IMR-90 (cell line): ENCODE measurements at regions not wholly inside any gene's neighbourhood (a gene's known extent, or its start where the extent isn't known, plus 50 kb on each side); places are given as distances from the start of the nearest gene placed in this dataset.

Experiments
- ATAC-seq: fragments of 200-7000 bp; cut with Tn5 transposase; 2 replicates; pipeline ENCODE4 v1.9.1; 2020; ENCODE audit warnings: low read depth, mild to moderate bottlenecking, moderate library complexity
- BruUV-seq: library from RNA; stranded (reverse); fragments of 400-500 nt; replicated peaks from 2 replicates; lab custom pipeline; 2021; lab: Mats Ljungman, UMichigan
- CTCF ChIA-PET: fragments of 300-600 bp; formaldehyde crosslinking; extraction: SDS; loops from one replicate; lab custom pipeline; 2021; ENCODE audit warnings: antibody characterized with exemption; lab: Yijun Ruan, JAX
- POLR2A ChIA-PET: fragments of 300-600 bp; sonication (Branson Sonifier 250); formaldehyde crosslinking; loops from one replicate; lab custom pipeline; 2022; ENCODE audit warnings: antibody characterized with exemption; ENCODE audit not compliant: unreplicated experiment; lab: Charles Lee
- DNase-seq: peaks from one replicate; pipeline ENCODE4 v3.0.0; 2013
- H2AFZ ChIP-seq: replicated peaks from 2 replicates; pipeline ENCODE3; 2013; ENCODE audit warnings: low read length, mild to moderate bottlenecking; ENCODE audit not compliant: poor library complexity
- H2AK5ac ChIP-seq: 2 replicates; pipeline ENCODE4 v1.6.1; 2013; ENCODE audit warnings: low read depth, low read length, inconsistent platforms
- H2AK9ac ChIP-seq: replicated peaks from 2 replicates; pipeline ENCODE3; 2013; ENCODE audit warnings: mild to moderate bottlenecking, low read depth, low read length, moderate library complexity; ENCODE audit not compliant: poor library complexity
- H2BK120ac ChIP-seq: 2 replicates; pipeline ENCODE4 v1.6.1; 2013; ENCODE audit warnings: low read depth, low read length, inconsistent platforms
- H2BK15ac ChIP-seq: 3 replicates; pipeline ENCODE4 v1.6.1; 2013; ENCODE audit warnings: low read depth, low read length, inconsistent platforms
- H2BK20ac ChIP-seq: 2 replicates; pipeline ENCODE4 v1.6.1; 2013; ENCODE audit warnings: low read depth, mild to moderate bottlenecking, inconsistent platforms, low read length, moderate library complexity
- H2BK5ac ChIP-seq: 2 replicates; pipeline ENCODE4 v1.6.1; 2013; ENCODE audit warnings: mild to moderate bottlenecking, low read depth, low read length, inconsistent platforms; ENCODE audit not compliant: poor library complexity, severe bottlenecking
- H3K14ac ChIP-seq: replicated peaks from 2 replicates; pipeline ENCODE4 v1.6.1; 2013; ENCODE audit warnings: low read depth, low read length, inconsistent platforms
- H3K18ac ChIP-seq: 2 replicates; pipeline ENCODE4 v1.6.1; 2013; ENCODE audit warnings: low read depth, low read length, control low read depth
- H3K23ac ChIP-seq: 2 replicates; pipeline ENCODE4 v1.6.1; 2013; ENCODE audit warnings: low read depth, low read length, inconsistent platforms
- H3K27ac ChIP-seq: 2 replicates; pipeline ENCODE4 v1.5.1; 2013; ENCODE audit warnings: mild to moderate bottlenecking, control low read depth, low read length; ENCODE audit not compliant: insufficient read depth
- H3K27me3 ChIP-seq: 2 replicates; pipeline ENCODE4 v1.6.1; 2013; ENCODE audit warnings: low read length; ENCODE audit not compliant: control insufficient read depth, insufficient read depth
- H3K36me3 ChIP-seq: 2 replicates; pipeline ENCODE4 v1.6.1; 2013; ENCODE audit warnings: low read length, mixed read lengths; ENCODE audit not compliant: control insufficient read depth, insufficient read depth
- H3K4ac ChIP-seq: 2 replicates; pipeline ENCODE4 v1.6.1; 2013; ENCODE audit warnings: low read depth, low read length, inconsistent platforms
- H3K4me1 ChIP-seq: 2 replicates; pipeline ENCODE4 v1.6.1; 2013; ENCODE audit warnings: low read length, mixed read lengths; ENCODE audit not compliant: control insufficient read depth, insufficient read depth
- H3K4me2 ChIP-seq: 2 replicates; pipeline ENCODE4 v1.6.1; 2013; ENCODE audit warnings: low read depth, mild to moderate bottlenecking, control low read depth, low read length, moderate library complexity
- H3K4me3 ChIP-seq: 2 replicates; pipeline ENCODE4 v1.5.1; 2013; ENCODE audit warnings: low read depth, mild to moderate bottlenecking, control low read depth, low read length, moderate library complexity; ENCODE audit not compliant: insufficient read depth
- H3K56ac ChIP-seq: 2 replicates; pipeline ENCODE4 v1.6.1; 2013; ENCODE audit warnings: low read length, inconsistent platforms; ENCODE audit not compliant: insufficient read depth; ENCODE audit errors: extremely low read depth
- H3K79me1 ChIP-seq, 2 experiments: 2 replicates each; pipeline ENCODE4 v1.6.1; 2013; ENCODE audit warnings: low read length in 2 of 2, inconsistent platforms in 1 of 2, low read depth in 1 of 2
- H3K9ac ChIP-seq: 2 replicates; pipeline ENCODE4 v1.6.1; 2013; ENCODE audit warnings: low read depth, low read length, control low read depth
- H3K9me1 ChIP-seq: 2 replicates; pipeline ENCODE4 v1.6.1; 2013; ENCODE audit warnings: low read length, inconsistent platforms; ENCODE audit not compliant: insufficient read depth
- H3K9me3 ChIP-seq: 2 replicates; pipeline ENCODE4 v1.6.1; 2013; ENCODE audit warnings: low read length; ENCODE audit not compliant: control insufficient read depth, insufficient read depth
- H4K20me1 ChIP-seq: 2 replicates; pipeline ENCODE4 v1.6.1; 2013; ENCODE audit warnings: low read length, inconsistent platforms; ENCODE audit not compliant: insufficient read depth
- H4K5ac ChIP-seq: 2 replicates; pipeline ENCODE4 v1.6.1; 2013; ENCODE audit warnings: mild to moderate bottlenecking, low read depth, low read length, control low read depth
- H4K8ac ChIP-seq, 2 experiments: 2 replicates each; pipeline ENCODE4 v1.6.1; 2013; ENCODE audit warnings: low read depth in 2 of 2, low read length in 2 of 2, control low read depth in 1 of 2, inconsistent platforms in 1 of 2
- H4K91ac ChIP-seq: 2 replicates; pipeline ENCODE4 v1.6.1; 2013; ENCODE audit warnings: low read depth, low read length, inconsistent platforms; ENCODE audit not compliant: insufficient read depth
- CEBPB ChIP-seq: IDR thresholded peaks from 2 replicates; pipeline ENCODE4 v1.6.1; 2012; ENCODE audit warnings: low read depth, low read length, improper control_type of control experiment
- CHD1 ChIP-seq: IDR thresholded peaks from 2 replicates; pipeline ENCODE4 v1.6.1; 2012; ENCODE audit warnings: low read depth, low read length, improper control_type of control experiment
- FOS ChIP-seq: fragments of 150-350 bp; IDR thresholded peaks from 2 replicates; pipeline ENCODE4 v1.6.1; 2016; ENCODE audit warnings: low read depth, low read length
- MAFK ChIP-seq: IDR thresholded peaks from 2 replicates; pipeline ENCODE4 v1.6.1; 2012; ENCODE audit warnings: low read depth, low read length, improper control_type of control experiment
- POLR2A ChIP-seq: IDR thresholded peaks from 2 replicates; pipeline ENCODE4 v1.6.1; 2012; ENCODE audit warnings: mild to moderate bottlenecking, low read depth, low read length
- RAD21 ChIP-seq: IDR thresholded peaks from 2 replicates; pipeline ENCODE4 v1.6.1; 2012; ENCODE audit warnings: low read length, improper control_type of control experiment
- RCOR1 ChIP-seq: IDR thresholded peaks from 2 replicates; pipeline ENCODE4 v1.6.1; 2012; ENCODE audit warnings: mild to moderate bottlenecking, low read length, improper control_type of control experiment; ENCODE audit not compliant: insufficient replicate concordance
- SMC3 ChIP-seq: fragments of 150-350 bp; IDR thresholded peaks from 2 replicates; pipeline ENCODE4 v1.6.1; 2016; ENCODE audit warnings: low read depth, mild to moderate bottlenecking, antibody characterized with exemption, low read length, moderate library complexity
- WGBS, 2 experiments: methylation state at CpG; one replicate each; pipeline versions ENCODE4 v1.1.5 to v1.1.7; 2013; ENCODE audit warnings: missing lambda C conversion rate in 2 of 2; ENCODE audit not compliant: insufficient read length in 1 of 2; ENCODE audit errors: extremely low coverage in 2 of 2; 5-methylcytosine and 5-hydroxymethylcytosine counted together
- dilution Hi-C: fragments of 300-500 bp; cut with HindIII; formaldehyde crosslinking; loops from one replicate; pipeline ENCODE4 v1.14.3; 2018; ENCODE audit warnings: low sequenced_read_pairs; ENCODE audit not compliant: unreplicated experiment
- in situ Hi-C: fragments of 300-500 bp; cut with MboI; formaldehyde crosslinking; loops from 3 replicates; pipeline ENCODE4 v1.14.3; 2019; ENCODE audit warnings: low sequenced_read_pairs, inconsistent platforms, mixed read lengths
- intact Hi-C: fragments of 100-400 bp; cut with micrococcal nuclease; formaldehyde crosslinking; loops from 2 replicates; pipeline ENCODE4 v1.10.0; 2022

DNA sequence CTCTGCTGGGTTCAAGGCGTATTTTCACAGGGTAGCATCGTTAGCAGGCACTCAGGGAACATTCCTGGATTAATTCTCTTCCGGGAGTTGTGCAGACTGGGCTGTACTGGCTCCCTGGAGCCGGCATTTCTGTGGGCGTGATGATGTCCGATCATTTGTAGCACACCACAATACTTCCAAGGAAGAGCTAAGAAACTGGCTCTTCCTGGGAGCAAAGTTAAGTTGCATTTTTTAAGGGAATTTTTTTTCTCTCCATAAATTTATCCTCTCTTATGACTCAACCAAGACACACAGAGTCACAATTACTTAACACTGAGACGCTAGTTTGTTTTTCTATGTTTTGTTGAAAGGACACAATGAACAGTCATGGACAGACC, 211.6 kb upstream of the FOXF1 start:
- BruUV-seq, result no TSS peak
- intact Hi-C loops, result loop anchor here (2.0 kb wide), 2 partner anchors 78 to 226 kb away; no protein-coding TSS in a partner anchor
- ATAC-seq, result peak; percentile 50

More for the DNA sequence above, 211.6 kb upstream of the FOXF1 start:
- peak overlapping the region; percentile 98 for H3K23ac ChIP-seq
- peak overlapping the region; percentile 99 for H4K91ac ChIP-seq
- H4K20me1 ChIP-seq, result no peaks in the 10 kb centered on the region
- peak overlapping the region; percentile 80 to 97 for H4K8ac ChIP-seq
- dilution Hi-C loops, result no loop called here
- in situ Hi-C loops, result loop anchor here (10.0 kb wide), 1 partner anchor 74 kb away; no protein-coding TSS in a partner anchor
- H3K4me1 ChIP-seq, result peaks cover 69% of the 10 kb centered on the region
- H3K79me1 ChIP-seq, result peaks cover 23 to 88% of the 10 kb centered on the region in 2 experiments; a peak in 3 of 4 replicates
- H2AFZ ChIP-seq, result peak overlapping the region; percentile 88
- WGBS, 2 experiments, result 0% methylated on average over 1 of the region's 7 CpGs; no CpG with 5 or more reads in 1 of the 2 experiments
- H3K9ac ChIP-seq, result peak overlapping the region; percentile 51
- peak; percentile 88 for DNase-seq
- peak overlapping the region; percentile 93; the same call in 2 of the 3 replicates for H2BK15ac ChIP-seq
- CTCF ChIA-PET, result no interaction called here
- H2BK120ac ChIP-seq, result peak overlapping the region; percentile 100
- peaks cover 54% of the 10 kb centered on the region for H3K9me1 ChIP-seq
- POLR2A ChIA-PET, result interaction anchor here (1.0 kb wide), 2 partner anchors 47 to 210 kb away, joined by 3 read pairs; no protein-coding TSS in a partner anchor
- H3K27ac ChIP-seq, result peak overlapping the region; percentile 91
- no peak overlapping the region for H3K4me3 ChIP-seq
- peak overlapping the region; percentile 93 for H4K5ac ChIP-seq
- H3K4me2 ChIP-seq, result peak overlapping the region; percentile 44
- H3K27me3 ChIP-seq, result no peaks in the 10 kb centered on the region
- H2BK20ac ChIP-seq, result peak overlapping the region; percentile 97
- H3K4ac ChIP-seq, result peak overlapping the region; percentile 99
- H2AK5ac ChIP-seq, result peak overlapping the region; percentile 97
- H3K56ac ChIP-seq, result peak overlapping the region; percentile 92
- H2AK9ac ChIP-seq, result peak overlapping the region; percentile 86
- TF ChIP-seq CEBPB, result peak; percentile 54; the same call in 1 of the 2 replicates
- no peak for TF ChIP-seq CHD1
- peak; percentile 76 for TF ChIP-seq FOS
- TF ChIP-seq POLR2A, result peak; percentile 42; the same call in 1 of the 2 replicates
- no peak for TF ChIP-seq MAFK
- TF ChIP-seq RAD21, result peak; percentile 13; the same call in 1 of the 2 replicates
- TF ChIP-seq RCOR1, result no peak
- TF ChIP-seq SMC3, result peak; percentile 3; the same call in 1 of the 2 replicates
- H3K36me3 ChIP-seq, result no peaks in the 10 kb centered on the region
- peak overlapping the region; percentile 91 for H3K18ac ChIP-seq
- H3K14ac ChIP-seq, result peak overlapping the region; percentile 95
- H2BK5ac ChIP-seq, result peak overlapping the region; percentile 90
- no peaks in the 10 kb centered on the region for H3K9me3 ChIP-seq
